T-helper 2 cell treated with Interferon-gamma antibody and Interleukin-4, amounts not matched to agents 5 μg/mL and 100 μg/mL, for 36 hours (primary cell): ENCODE measurements at regions not wholly inside any gene's neighbourhood (a gene's known extent, or its start where the extent isn't known, plus 50 kb on each side); places are given as distances from the start of the nearest gene placed in this dataset.

Experiments used
- DNase-seq: peaks from one replicate; pipeline ENCODE4 v3.0.0; 2021; ENCODE audit warnings: low spot score
- H3K27ac Mint-ChIP-seq: one replicate; pipeline ENCODE4 v1.8.0; 2021; ENCODE audit warnings: mild to moderate bottlenecking, mixed read lengths
- H3K27me3 Mint-ChIP-seq: one replicate; pipeline ENCODE4 v1.8.0; 2021; ENCODE audit warnings: low read depth, mixed read lengths
- H3K36me3 Mint-ChIP-seq: one replicate; pipeline ENCODE4 v1.8.0; 2021; ENCODE audit warnings: low read depth, mixed read lengths
- H3K4me1 Mint-ChIP-seq: one replicate; pipeline ENCODE4 v1.8.0; 2021; ENCODE audit warnings: low read depth, mixed read lengths
- H3K4me3 Mint-ChIP-seq: one replicate; pipeline ENCODE4 v1.8.0; 2022; ENCODE audit warnings: mild to moderate bottlenecking, moderate library complexity, mixed read lengths
- H3K9me3 Mint-ChIP-seq: one replicate; pipeline ENCODE4 v1.8.0; 2021; ENCODE audit warnings: mixed read lengths

GRCh38 chr4:60002603-60003337, 1197.4 kb upstream of the ADGRL3 start:
- H3K27ac Mint-ChIP-seq = no peak overlapping the region
- H3K4me1 Mint-ChIP-seq = no peaks in the 10 kb centered on the region
- no peaks in the 10 kb centered on the region for H3K27me3 Mint-ChIP-seq
- DNase-seq = no peak
- H3K9me3 Mint-ChIP-seq = peaks cover 28% of the 10 kb centered on the region
- no peak overlapping the region for H3K4me3 Mint-ChIP-seq
- H3K36me3 Mint-ChIP-seq = no peaks in the 10 kb centered on the region

- H3K4me3 Mint-ChIP-seq = no peak overlapping the region
- no peak for DNase-seq
- no peaks in the 10 kb centered on the region for H3K36me3 Mint-ChIP-seq
- peaks cover 28% of the 10 kb centered on the region for H3K9me3 Mint-ChIP-seq
- H3K27me3 Mint-ChIP-seq = no peaks in the 10 kb centered on the region
- H3K27ac Mint-ChIP-seq = no peak overlapping the region
- H3K4me1 Mint-ChIP-seq = no peaks in the 10 kb centered on the region
Measured at GRCh38 chr4:60013464-60014184, 1186.5 kb upstream of the ADGRL3 start.

- Mint-ChIP-seq H3K27me3 (no peaks in the 10 kb centered on the region), H3K4me3 (no peak overlapping the region), H3K9me3 (peaks cover 15% of the 10 kb centered on the region), H3K36me3 (no peaks in the 10 kb centered on the region), H3K4me1 (no peaks in the 10 kb centered on the region), H3K27ac (no peak overlapping the region)
- DNase-seq = no peak
Measured at GRCh38 chr4:60016971-60017370, 1183.2 kb upstream of the ADGRL3 start.

- H3K9me3 Mint-ChIP-seq = peaks cover 12% of the 10 kb centered on the region
- H3K36me3 Mint-ChIP-seq = no peaks in the 10 kb centered on the region
- H3K27me3 Mint-ChIP-seq = no peaks in the 10 kb centered on the region
- H3K4me1 Mint-ChIP-seq = no peaks in the 10 kb centered on the region
- no peak overlapping the region for H3K4me3 Mint-ChIP-seq
- H3K27ac Mint-ChIP-seq = no peak overlapping the region
- no peak for DNase-seq
Measured at GRCh38 chr4:60019180-60019579, 1180.9 kb upstream of the ADGRL3 start.

GRCh38 chr4:60019946-60020345, 1180.2 kb upstream of the ADGRL3 start:
- no peaks in the 10 kb centered on the region for H3K4me1 Mint-ChIP-seq
- H3K27ac Mint-ChIP-seq = no peak overlapping the region
- H3K4me3 Mint-ChIP-seq = no peak overlapping the region
- H3K9me3 Mint-ChIP-seq = peaks cover 8% of the 10 kb centered on the region
- DNase-seq = no peak
- no peaks in the 10 kb centered on the region for H3K36me3 Mint-ChIP-seq
- H3K27me3 Mint-ChIP-seq = no peaks in the 10 kb centered on the region

- Mint-ChIP-seq H3K4me1 (no peaks in the 10 kb centered on the region), H3K9me3 (peaks cover 7% of the 10 kb centered on the region), H3K27me3 (no peaks in the 10 kb centered on the region), H3K27ac (no peak overlapping the region), H3K4me3 (no peak overlapping the region), H3K36me3 (no peaks in the 10 kb centered on the region)
- no peak for DNase-seq
Measured at GRCh38 chr4:60020389-60020788, 1179.7 kb upstream of the ADGRL3 start.

GRCh38 chr4:60033826-60034225, 1166.3 kb upstream of the ADGRL3 start:
- H3K27ac Mint-ChIP-seq = no peak overlapping the region
- no peaks in the 10 kb centered on the region for H3K36me3 Mint-ChIP-seq
- H3K27me3 Mint-ChIP-seq = no peaks in the 10 kb centered on the region
- H3K9me3 Mint-ChIP-seq = peaks cover 7% of the 10 kb centered on the region
- H3K4me1 Mint-ChIP-seq = no peaks in the 10 kb centered on the region
- DNase-seq = no peak
- no peak overlapping the region for H3K4me3 Mint-ChIP-seq

GRCh38 chr4:60034361-60034760, 1165.8 kb upstream of the ADGRL3 start:
- Mint-ChIP-seq H3K4me3 (no peak overlapping the region), H3K4me1 (no peaks in the 10 kb centered on the region), H3K27me3 (no peaks in the 10 kb centered on the region), H3K27ac (no peak overlapping the region), H3K9me3 (peaks cover 7% of the 10 kb centered on the region), H3K36me3 (no peaks in the 10 kb centered on the region)
- DNase-seq = no peak

GRCh38 chr4:60039908-60040307, 1160.2 kb upstream of the ADGRL3 start:
- Mint-ChIP-seq H3K27me3 (no peaks in the 10 kb centered on the region), H3K4me3 (no peak overlapping the region), H3K27ac (no peak overlapping the region), H3K4me1 (no peaks in the 10 kb centered on the region), H3K9me3 (peaks cover 7% of the 10 kb centered on the region), H3K36me3 (no peaks in the 10 kb centered on the region)
- DNase-seq = no peak

GRCh38 chr4:60042231-60042652, 1157.9 kb upstream of the ADGRL3 start:
- H3K4me1 Mint-ChIP-seq = no peaks in the 10 kb centered on the region
- peaks cover 7% of the 10 kb centered on the region for H3K9me3 Mint-ChIP-seq
- no peak overlapping the region for H3K27ac Mint-ChIP-seq
- no peaks in the 10 kb centered on the region for H3K36me3 Mint-ChIP-seq
- no peaks in the 10 kb centered on the region for H3K27me3 Mint-ChIP-seq
- no peak for DNase-seq
- H3K4me3 Mint-ChIP-seq = no peak overlapping the region

GRCh38 chr4:60042941-60043340, 1157.2 kb upstream of the ADGRL3 start:
- H3K4me3 Mint-ChIP-seq = no peak overlapping the region
- H3K4me1 Mint-ChIP-seq = no peaks in the 10 kb centered on the region
- H3K36me3 Mint-ChIP-seq = no peaks in the 10 kb centered on the region
- DNase-seq = no peak
- no peaks in the 10 kb centered on the region for H3K27me3 Mint-ChIP-seq
- H3K27ac Mint-ChIP-seq = no peak overlapping the region
- H3K9me3 Mint-ChIP-seq = peaks cover 4% of the 10 kb centered on the region

GRCh38 chr4:60078984-60079383, 1121.1 kb upstream of the ADGRL3 start:
- H3K4me1 Mint-ChIP-seq = no peaks in the 10 kb centered on the region

GRCh38 chr4:60081839-60082238, 1118.3 kb upstream of the ADGRL3 start:
- Mint-ChIP-seq H3K27ac (no peak overlapping the region), H3K9me3 (peaks cover 46% of the 10 kb centered on the region), H3K4me1 (no peaks in the 10 kb centered on the region), H3K4me3 (no peak overlapping the region), H3K27me3 (no peaks in the 10 kb centered on the region), H3K36me3 (no peaks in the 10 kb centered on the region)
- no peak for DNase-seq

More at GRCh38 chr4:60078984-60079383, 1121.1 kb upstream of the ADGRL3 start:
- Mint-ChIP-seq H3K27ac (no peak overlapping the region), H3K36me3 (no peaks in the 10 kb centered on the region), H3K4me3 (no peak overlapping the region), H3K27me3 (no peaks in the 10 kb centered on the region), H3K9me3 (peaks cover 23% of the 10 kb centered on the region)
- no peak for DNase-seq

GRCh38 chr4:60088807-60089486, 1111.2 kb upstream of the ADGRL3 start:
- H3K4me3 Mint-ChIP-seq = no peak overlapping the region
- H3K4me1 Mint-ChIP-seq = no peaks in the 10 kb centered on the region
- no peaks in the 10 kb centered on the region for H3K36me3 Mint-ChIP-seq
- H3K9me3 Mint-ChIP-seq = peaks cover 30% of the 10 kb centered on the region
- no peak overlapping the region for H3K27ac Mint-ChIP-seq
- no peak for DNase-seq
- no peaks in the 10 kb centered on the region for H3K27me3 Mint-ChIP-seq
